ENCODE measurements at regions not wholly inside any gene's neighbourhood (a gene's known extent, or its start where the extent isn't known, plus 50 kb on each side); places are given as distances from the start of the nearest gene placed in this dataset.

- Histone ChIP-seq H3K27ac (no peak overlapping the region), H3K4me3 (no peak overlapping the region)
- no peak for TF ChIP-seq CTCF (IDR thresholded peaks at IDR 0.05)
- DNase-seq (ENCODE audit: low spot score): no peak
Measured at GRCh38 chr13:48790199-48790598, 136.5 kb downstream of the CYSLTR2 start.

DNA sequence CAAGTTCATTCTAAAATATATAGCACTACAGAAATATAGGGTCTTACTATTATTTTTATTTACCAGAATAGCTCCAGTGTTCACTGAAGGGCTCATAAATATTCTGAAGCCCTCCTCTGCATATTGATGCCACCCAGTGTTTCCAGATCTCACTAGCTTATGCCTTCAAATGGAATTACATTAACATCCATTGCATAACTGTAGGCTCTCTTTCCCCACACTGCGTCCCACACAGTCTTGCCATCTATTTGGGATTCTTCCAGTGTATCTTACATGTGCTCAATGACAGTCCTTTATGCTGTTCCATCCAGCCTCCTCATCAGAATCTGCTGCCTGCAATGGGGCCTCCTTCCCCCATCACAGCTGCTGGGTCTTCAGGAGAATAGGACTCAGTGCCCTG, 137.2 kb downstream of the CYSLTR2 start:
- no peak for TF ChIP-seq CTCF (IDR thresholded peaks at IDR 0.05)
- H3K27ac ChIP-seq: no peak overlapping the region
- H3K4me3 ChIP-seq: no peak overlapping the region
- DNase-seq (ENCODE audit: low spot score): no peak

GRCh38 chr13:48797127-48797526, 143.4 kb downstream of the CYSLTR2 start:
- DNase-seq (ENCODE audit: low spot score): no peak
- no peak for TF ChIP-seq CTCF (IDR thresholded peaks at IDR 0.05)
- Histone ChIP-seq H3K27ac (no peak overlapping the region), H3K4me3 (no peak overlapping the region)

GRCh38 chr13:48797761-48798160, 144.0 kb downstream of the CYSLTR2 start:
- TF ChIP-seq CTCF (IDR thresholded peaks at IDR 0.05): no peak
- H3K4me3 ChIP-seq: no peak overlapping the region
- DNase-seq (ENCODE audit: low spot score): no peak

GRCh38 chr13:48798180-48798579, 144.5 kb downstream of the CYSLTR2 start:
- no peak for DNase-seq (ENCODE audit: low spot score)
- H3K4me3 ChIP-seq: no peak overlapping the region

More at GRCh38 chr13:48797761-48798160, 144.0 kb downstream of the CYSLTR2 start:
- no peak overlapping the region for H3K27ac ChIP-seq

GRCh38 chr13:48801255-48801654, 147.5 kb downstream of the CYSLTR2 start:
- no peak overlapping the region for H3K4me3 ChIP-seq

More at GRCh38 chr13:48798180-48798579, 144.5 kb downstream of the CYSLTR2 start:
- H3K27ac ChIP-seq: no peak overlapping the region
- TF ChIP-seq CTCF (IDR thresholded peaks at IDR 0.05): no peak

More at GRCh38 chr13:48801255-48801654, 147.5 kb downstream of the CYSLTR2 start:
- no peak overlapping the region for H3K27ac ChIP-seq
- TF ChIP-seq CTCF (IDR thresholded peaks at IDR 0.05): no peak
- DNase-seq (ENCODE audit: low spot score): no peak
